GM18858 (cell line): ENCODE measurements at regions not wholly inside any gene's neighbourhood (a gene's known extent, or its start where the extent isn't known, plus 50 kb on each side); places are given as distances from the start of the nearest gene placed in this dataset.
"Not testable (repeated sequence)": the region's sequence is repeated elsewhere in the genome, so short reads cannot be mapped to it uniquely, and the experiment has no call there.

Experiments used
- ATAC-seq: cut with Tn5 transposase; IDR thresholded peaks from one replicate; pipeline ENCODE4 v1.9.1; 2021; ENCODE audit not compliant: unreplicated experiment

DNA sequence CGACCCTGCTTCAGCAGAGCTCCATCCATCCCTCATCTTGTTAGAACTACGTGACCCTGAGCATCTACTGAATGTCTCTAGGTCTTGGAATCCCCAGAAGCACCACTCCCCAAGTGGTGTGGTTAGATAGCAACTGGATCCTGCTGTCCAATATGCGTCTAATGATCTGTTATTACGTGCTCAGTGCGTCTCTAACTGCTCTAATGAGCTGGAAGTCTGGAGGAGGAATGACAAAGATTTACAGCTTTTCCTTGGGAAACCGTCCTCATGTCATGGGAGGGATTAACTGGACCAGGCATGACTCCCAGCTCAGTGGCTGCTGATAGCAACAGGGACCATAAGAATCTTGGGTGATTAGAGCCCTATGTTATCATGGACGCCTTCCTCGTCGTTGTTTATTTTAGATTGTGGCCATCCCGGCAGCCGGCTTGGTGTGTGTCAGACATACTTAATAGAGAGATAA, 150.9 kb downstream of the HS3ST3B1 start:
- no peak for ATAC-seq

DNA sequence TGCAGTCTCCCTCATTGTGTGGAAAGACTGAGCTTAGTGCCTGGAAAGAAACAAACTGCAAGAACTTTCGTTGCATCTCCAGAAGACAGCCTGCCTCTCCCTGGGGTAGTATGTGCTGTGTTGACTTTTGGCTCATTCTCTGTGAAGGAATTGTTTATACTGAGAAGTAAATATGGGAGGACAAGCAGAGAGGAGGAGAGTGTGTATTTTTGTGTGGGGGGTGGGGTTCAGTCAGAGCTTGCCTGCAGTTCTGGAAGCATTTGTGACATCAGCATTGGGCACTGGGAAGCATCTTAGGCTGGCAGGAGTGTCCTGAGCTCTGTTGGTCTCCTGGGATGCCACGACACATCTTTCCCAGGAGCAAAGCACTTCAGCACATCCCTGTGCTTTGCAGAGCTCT, 147.9 kb downstream of the HS3ST3B1 start:
- ATAC-seq: no peak

DNA sequence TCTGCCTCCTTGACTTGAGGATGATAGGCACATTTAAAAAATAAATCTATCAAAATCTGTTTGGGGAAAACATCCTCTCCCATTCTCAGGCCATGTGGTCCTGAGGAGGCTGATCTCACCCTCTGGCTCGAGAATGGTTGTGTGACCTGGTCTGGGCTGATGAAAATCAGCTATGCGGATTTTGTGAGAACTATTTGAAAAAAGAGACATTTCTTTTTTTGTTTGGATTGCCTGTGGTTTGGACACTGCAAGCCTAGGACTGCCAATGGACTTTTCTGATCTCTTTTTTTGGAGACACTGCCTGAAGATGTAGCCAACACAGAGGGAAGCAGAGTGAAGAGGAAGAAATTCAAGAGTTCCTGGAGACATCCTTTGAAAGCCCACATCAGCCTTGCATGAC, 145.9 kb downstream of the HS3ST3B1 start:
- ATAC-seq: no peak

DNA sequence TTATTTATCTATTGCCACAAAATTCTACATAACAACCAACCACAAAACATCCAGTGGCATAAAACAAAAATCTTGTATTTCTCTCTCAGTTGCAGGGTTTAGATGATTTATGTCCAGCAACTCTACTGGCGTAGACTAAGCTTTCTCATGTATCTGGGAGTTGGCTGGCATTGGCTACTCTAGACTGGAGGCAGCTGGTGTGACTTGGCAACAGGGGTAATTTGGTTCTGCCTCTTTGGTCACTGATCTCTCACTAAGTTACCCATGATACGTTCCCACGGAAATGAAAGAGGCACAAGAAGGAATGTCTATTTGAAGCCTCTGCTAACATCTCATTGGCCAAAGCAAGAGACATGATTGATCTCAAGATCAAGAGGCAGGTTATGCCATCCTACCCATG, 144.0 kb downstream of the HS3ST3B1 start:
- ATAC-seq: no peak

DNA sequence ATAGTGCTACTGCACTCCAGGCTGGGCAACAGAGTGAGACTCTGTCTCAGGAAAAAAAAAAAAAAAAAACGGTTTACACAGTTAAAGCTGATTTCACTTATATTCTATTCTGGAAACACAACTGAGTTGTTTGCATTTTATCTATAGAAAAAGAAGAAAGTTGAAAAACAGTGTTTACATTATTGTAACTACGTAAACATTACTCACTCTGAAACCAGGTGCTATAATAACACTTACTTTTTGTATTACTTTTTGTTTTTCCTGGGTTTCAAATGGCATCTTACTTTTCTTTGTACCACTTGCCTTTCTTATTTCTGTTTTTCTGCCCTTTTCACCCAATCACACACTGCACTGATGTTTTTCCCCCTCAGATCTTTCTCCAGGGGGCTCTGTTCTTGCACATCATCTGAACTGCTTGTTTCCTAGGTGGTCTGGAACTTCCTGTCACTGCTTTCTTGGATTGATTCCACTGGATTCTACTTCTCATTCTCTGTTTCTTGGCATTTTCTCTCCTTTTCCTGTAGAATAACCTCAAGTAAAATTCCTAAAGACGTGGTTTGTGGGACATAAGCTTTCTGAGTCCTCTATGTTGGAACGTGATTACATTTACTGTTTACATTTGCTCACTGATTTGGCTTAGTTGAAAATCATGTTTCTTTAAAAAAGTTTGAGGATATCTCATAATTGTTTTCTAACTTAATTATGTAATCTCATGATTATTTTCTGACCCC, 142.1 kb downstream of the HS3ST3B1 start:
- no peak for ATAC-seq

DNA sequence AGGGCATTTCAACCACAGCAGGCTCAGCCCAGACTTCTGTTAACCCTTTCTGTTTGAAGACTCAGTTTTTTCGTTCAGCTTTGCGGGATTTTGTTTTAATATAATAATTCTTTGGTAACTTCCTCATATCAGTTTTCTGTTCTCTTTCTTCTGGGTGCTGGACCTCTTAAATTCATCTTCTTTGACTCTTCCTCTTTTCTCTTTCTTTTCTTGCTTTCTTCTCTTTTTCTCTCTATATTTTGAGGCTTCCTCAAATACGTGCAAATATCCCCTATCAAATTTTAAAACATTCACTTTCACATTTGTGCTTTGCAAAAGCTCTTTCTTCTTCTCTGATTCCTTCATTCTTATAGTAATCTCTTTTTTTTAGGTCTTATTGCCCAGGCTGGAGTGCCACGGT, 136.3 kb downstream of the HS3ST3B1 start:
- no peak for ATAC-seq

DNA sequence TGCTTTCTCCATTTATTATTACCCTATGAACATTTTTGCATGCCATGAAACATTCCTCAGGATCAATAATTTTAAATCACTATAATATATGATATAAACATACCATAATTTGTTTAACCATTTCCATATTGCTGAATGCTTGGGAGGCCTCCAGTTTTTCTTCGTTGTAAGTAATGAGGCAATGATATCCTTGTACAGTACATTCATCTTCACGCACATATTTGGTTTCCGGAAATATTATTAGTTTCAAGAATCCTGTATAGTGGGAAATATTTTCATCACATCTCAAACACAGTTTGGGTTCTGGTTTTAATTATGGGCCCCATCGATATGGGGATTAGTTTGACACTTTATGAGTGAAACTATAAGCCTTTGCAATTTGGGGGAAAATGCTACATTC, 135.4 kb downstream of the HS3ST3B1 start:
- no peak for ATAC-seq

DNA sequence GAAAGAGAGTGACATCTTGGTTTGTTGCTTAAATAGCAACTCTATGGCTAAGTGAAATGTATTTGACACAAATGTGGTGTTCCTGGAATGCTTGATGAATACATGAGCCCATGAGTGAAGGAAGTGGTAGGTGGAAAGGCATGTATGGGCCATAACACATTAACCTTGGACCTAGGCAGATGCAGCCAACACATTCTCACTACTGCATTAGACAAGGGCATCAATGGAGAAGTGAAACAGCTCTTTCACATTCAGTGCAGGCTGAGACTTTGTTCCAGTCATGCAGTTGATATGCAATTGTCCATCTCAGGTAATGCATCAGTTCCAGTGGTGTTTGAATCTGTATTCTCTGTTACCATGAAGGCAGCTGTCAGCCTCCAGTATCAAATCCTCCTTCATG, 133.6 kb downstream of the HS3ST3B1 start:
- peak; percentile 93 for ATAC-seq

DNA sequence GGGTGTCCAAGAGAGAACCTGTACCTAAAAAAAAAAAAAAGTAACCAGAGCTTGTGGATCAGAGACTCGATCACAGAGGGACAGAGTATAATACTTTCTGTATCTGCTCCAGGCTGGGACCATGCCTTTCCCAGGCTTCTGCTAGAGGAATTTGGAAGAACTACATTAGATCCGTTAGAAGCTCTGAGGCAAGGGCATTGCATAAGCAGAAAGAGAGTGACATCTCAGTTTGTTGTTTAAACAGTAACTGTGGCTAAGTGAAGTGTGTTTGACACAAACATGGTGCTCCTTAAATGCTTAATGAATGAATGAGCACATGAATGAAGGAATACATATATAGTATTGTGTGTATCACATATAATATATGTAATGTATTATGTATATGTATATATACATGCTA, 131.2 kb downstream of the HS3ST3B1 start:
- ATAC-seq: no peak

DNA sequence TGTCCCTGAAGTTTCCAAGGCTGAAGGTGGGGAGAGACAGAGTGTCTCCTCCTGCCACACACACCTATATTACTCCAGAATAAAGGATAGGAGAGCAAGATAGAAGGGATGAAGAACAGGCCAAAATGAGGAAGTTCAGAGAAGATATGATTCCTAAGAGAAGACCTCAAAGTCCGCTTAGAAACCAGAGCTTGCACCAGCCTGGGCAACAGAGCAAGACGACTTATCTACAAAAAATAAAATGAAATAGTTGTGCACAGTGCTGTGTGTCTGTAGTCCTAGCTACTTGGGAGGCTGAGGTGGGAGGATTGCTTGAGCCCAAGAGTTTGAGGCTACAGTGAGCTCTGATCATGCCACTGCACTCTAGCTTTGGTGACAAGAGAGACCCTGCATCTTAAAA, 128.2 kb downstream of the HS3ST3B1 start:
- ATAC-seq: no peak

DNA sequence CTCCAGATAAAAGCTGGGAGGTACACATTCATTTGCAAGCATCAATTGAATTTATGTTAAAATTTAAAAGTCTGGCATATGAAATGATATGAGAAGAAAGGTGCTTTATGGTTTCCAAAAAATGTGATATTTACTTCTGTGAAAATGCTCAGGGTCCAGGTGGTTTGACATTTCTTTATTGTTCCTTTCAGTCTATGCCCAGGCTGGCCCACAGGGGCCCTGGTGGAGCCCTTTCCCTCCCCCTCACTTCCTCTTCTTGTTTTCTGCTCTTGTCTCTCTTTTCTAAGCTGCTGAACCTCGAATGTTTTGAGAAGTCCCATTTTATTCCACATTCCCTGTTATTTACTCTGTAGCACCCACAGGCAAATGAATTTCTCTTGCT, 127.8 kb downstream of the HS3ST3B1 start:
- peak; percentile 36 for ATAC-seq

DNA sequence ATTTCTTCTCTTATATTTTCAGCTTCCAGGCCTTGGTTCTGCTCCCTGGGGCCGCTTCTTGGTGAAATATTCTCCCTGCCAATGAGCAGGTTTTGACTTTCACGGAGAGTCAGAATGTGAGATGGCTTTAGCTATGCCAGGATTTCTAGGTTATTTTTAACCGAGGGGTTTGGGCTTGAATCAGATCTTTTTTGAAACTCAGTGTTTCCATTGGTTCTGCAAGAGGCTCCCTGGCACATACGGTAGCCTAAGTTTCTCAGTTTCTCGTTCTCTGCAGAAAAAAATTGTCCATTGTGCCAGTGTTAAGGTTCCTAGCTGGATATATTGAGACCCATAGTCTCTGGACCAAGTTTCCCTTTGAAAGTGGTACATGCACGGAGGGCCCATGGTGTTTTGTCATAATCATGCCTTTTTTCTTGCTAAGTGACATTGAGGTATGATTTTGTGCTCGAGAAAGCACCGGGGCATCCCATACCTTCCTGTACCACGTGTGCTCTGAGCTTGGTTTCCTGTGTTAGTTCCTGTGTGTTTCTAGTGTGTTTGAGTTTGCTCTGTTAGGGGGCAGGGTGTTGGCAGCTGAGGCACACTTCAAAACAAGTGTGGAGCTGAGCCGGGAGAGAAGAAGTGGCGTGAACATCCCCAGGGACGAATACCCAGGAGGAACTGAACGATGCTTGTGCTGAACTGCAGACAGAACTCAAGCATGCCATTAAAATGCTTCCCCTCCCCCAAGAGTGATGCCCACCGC, 127.2 kb downstream of the HS3ST3B1 start:
- ATAC-seq: peak; percentile 96

DNA sequence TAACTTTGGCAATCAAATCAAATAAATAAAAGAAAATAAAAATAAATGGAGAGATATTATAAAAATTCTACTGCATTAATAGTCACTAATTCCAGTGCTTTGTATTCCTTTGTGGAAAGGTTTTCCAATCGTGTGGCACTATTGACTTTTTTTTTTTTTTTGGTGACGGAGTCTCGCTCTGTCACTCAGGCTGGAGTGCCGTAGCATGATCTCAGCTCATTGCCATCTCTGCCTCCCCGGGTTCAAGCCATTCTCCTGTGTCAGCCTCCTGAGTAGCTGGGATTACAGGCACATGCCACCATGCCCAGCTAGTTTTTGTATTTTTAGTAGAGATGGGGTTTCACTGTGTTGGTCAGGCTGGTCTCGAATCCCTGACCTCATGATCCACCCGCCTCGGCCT, 122.3 kb downstream of the HS3ST3B1 start:
- not testable (repeated sequence) for ATAC-seq

DNA sequence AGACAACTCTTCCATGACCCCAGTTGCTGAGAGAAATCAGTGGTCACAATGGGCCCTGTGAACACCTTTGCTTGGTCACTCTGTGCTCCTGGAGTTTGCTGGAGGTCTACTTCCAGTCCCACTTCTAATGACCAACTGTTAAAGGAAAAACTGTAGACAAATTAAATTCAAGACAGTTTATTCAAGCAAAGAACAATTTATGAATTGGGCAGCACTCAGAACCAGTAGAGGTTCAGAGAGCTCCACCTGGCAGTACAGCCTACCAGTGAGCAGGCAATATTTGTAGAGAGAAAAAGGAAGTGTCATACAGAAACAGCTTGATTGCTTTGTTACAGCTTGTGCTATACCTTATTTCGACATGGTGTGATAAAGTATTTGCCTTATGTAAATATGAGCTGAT, 116.5 kb downstream of the HS3ST3B1 start:
- no peak for ATAC-seq

DNA sequence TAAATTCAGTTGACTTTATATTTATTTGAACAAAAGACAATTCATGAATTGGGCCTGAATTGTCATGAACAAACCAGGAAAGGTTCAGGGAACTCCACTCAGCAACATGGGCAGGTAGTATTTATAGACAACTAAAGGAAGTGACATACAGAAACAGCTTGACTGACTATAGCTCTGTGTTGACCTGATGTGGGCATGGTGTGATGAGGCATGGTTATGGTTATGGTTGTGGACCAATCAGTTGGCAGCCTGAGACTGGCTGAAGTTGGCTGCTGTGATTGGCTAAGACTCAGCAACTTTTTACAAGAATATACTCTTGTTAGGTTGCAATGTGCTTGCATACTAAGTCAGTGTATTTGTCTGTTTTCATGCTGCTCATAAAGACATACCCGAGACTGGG, 108.4 kb downstream of the HS3ST3B1 start:
- no peak for ATAC-seq

DNA sequence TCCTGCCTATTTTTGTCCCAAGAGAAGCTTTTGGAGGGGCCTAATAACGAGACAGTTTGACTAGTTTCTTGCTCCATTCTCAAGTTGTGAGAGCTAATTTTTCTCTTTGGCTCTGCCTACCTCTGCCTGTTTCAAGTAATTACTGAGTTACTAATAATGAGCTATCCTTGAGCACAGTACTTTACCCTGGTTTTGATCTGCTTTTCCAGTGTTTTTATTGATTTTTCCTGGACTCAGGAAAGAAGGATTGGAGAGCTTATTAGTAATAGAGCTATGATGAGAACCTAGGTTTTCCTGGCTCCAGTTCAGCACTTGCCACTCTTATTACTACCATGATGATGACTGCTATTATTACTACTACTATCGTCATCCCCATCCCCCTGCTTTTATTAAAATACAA, 106.7 kb downstream of the HS3ST3B1 start:
- ATAC-seq: no peak

DNA sequence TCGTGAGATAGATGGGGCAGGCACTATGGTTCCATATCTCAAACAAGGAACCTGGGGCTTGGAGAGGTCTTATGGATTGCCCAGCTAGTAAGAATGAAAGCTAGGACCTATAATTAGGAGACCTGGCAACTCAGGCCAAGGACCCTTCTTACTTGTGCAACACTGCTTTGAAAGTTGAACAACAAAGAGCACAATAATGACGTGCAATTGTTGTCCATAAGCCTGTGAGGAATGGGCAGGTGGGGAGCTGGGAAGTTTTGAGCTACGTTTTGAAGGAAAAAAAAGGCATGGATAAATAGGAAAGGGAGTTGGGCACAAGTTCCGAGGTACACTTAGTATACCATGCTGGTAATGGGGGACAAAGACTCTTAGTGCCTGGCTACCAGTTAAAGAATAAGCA, 104.3 kb downstream of the HS3ST3B1 start:
- no peak for ATAC-seq
